ENCODE measurements at regions not wholly inside any gene's neighbourhood (a gene's known extent, or its start where the extent isn't known, plus 50 kb on each side); places are given as distances from the start of the nearest gene placed in this dataset.

GRCh38 chr2:157056200-157056676 lies 201.3 kb upstream of the GALNT5 start:
- Mint-ChIP-seq H3K27me3 (ENCODE audit: low read depth) (no peaks in the 10 kb centered on the region), H3K4me3 (no peak overlapping the region), H3K27ac (no peak overlapping the region), H3K36me3 (no peaks in the 10 kb centered on the region), H3K4me1 (peaks cover 12% of the 10 kb centered on the region), H3K9me3 (no peaks in the 10 kb centered on the region)
- no peak for ATAC-seq
- TF ChIP-seq STAT6 (CRISPR knock-in tag; conservative IDR thresholded peaks at IDR 0.05; ENCODE audit: low read depth) (no peak), USF2 (CRISPR knock-in tag; IDR thresholded peaks at IDR 0.05) (no peak), GABPB1 (CRISPR knock-in tag; IDR thresholded peaks at IDR 0.05) (no peak), ARID4B (CRISPR knock-in tag; IDR thresholded peaks at IDR 0.05; ENCODE audit: borderline replicate concordance) (no peak), CREB1 (CRISPR knock-in tag; IDR thresholded peaks at IDR 0.05) (no peak), USF1 (CRISPR knock-in tag; IDR thresholded peaks at IDR 0.05) (no peak), AFF4 (CRISPR knock-in tag; IDR thresholded peaks at IDR 0.05; ENCODE audit: borderline replicate concordance) (no peak), ELF4 (CRISPR knock-in tag; IDR thresholded peaks at IDR 0.05; ENCODE audit: low read depth) (no peak), TEAD4 (CRISPR knock-in tag; IDR thresholded peaks at IDR 0.05) (no peak), NFATC4 (CRISPR knock-in tag; IDR thresholded peaks at IDR 0.05) (no peak), AR (CRISPR knock-in tag; IDR thresholded peaks at IDR 0.05) (no peak), ZNF396 (CRISPR knock-in tag; IDR thresholded peaks at IDR 0.05; ENCODE audit: borderline replicate concordance) (no peak), ZNF232 (CRISPR knock-in tag; IDR thresholded peaks at IDR 0.05) (no peak)
- ChIA-PET CTCF (no interaction called here), POLR2A (no interaction called here)
- DNase-seq (ENCODE audit: low spot score) = no peak
